Thyroid gland (tissue), 4 donors: ENCODE measurements at regions not wholly inside any gene's neighbourhood (a gene's known extent, or its start where the extent isn't known, plus 50 kb on each side); places are given as distances from the start of the nearest gene placed in this dataset.

ENCODE experiments used
- DNase-seq, 2 donors: peaks; one replicate each; pipeline ENCODE4 v3.0.0-alpha.2; 2019
- H3K27ac ChIP-seq, 3 donors: fragments of 200-600 bp; sonication (generic); 1 replicate in 2 of 3; 2 replicates in 1 of 3; pipeline ENCODE4 v1.5.1; 2016 to 2019; ENCODE audit warnings: mild to moderate bottlenecking in 1 of 3, moderate library complexity in 1 of 3
- H3K27me3 ChIP-seq: fragments of 200-600 bp; sonication (generic); one replicate; pipeline ENCODE4 v1.5.1; 2019
- H3K36me3 ChIP-seq, 2 donors: fragments of 200-600 bp; sonication (generic); one replicate each; pipeline ENCODE4 v1.5.1; 2016 to 2019
- H3K4me1 ChIP-seq, 2 donors: fragments of 200-600 bp; sonication (generic); one replicate each; pipeline ENCODE4 v1.5.1; 2017 to 2019
- H3K4me3 ChIP-seq, 3 donors: fragments of 200-600 bp; sonication (generic); replicated peaks in 1 of 3; 1 replicate in 2 of 3; 2 replicates in 1 of 3; pipeline ENCODE4 v1.5.1; 2016; ENCODE audit warnings: mild to moderate bottlenecking in 1 of 3
- H3K9me3 ChIP-seq: fragments of 200-600 bp; sonication (generic); one replicate; pipeline ENCODE4 v1.5.1; 2017
- CTCF ChIP-seq, 6 experiments: fragments of 200-600 bp in 3 of 6; fragments of 450-650 bp in 3 of 6; sonication (generic) in 3 of 6; IDR thresholded peaks; one replicate each; pipeline ENCODE4 v1.5.1; 2016 to 2019; ENCODE audit warnings: antibody characterized with exemption in 6 of 6, mild to moderate bottlenecking in 2 of 6, inconsistent platforms in 1 of 6, moderate library complexity in 1 of 6
- POLR2A ChIP-seq, 2 donors: fragments of 450-650 bp; IDR thresholded peaks; one replicate each; pipeline ENCODE4 v1.6.1; 2017; ENCODE audit warnings: antibody characterized with exemption in 2 of 2, mild to moderate bottlenecking in 2 of 2, moderate library complexity in 1 of 2
- WGBS, 2 donors: methylation state at CpG; one replicate each; pipeline ENCODE4 v1.1.5; 2017; 5-methylcytosine and 5-hydroxymethylcytosine counted together
- intact Hi-C: fragments of 100-400 bp; cut with DNase I; formaldehyde crosslinking; loops from one replicate; pipeline ENCODE4 v1.15.1; 2023

DNA sequence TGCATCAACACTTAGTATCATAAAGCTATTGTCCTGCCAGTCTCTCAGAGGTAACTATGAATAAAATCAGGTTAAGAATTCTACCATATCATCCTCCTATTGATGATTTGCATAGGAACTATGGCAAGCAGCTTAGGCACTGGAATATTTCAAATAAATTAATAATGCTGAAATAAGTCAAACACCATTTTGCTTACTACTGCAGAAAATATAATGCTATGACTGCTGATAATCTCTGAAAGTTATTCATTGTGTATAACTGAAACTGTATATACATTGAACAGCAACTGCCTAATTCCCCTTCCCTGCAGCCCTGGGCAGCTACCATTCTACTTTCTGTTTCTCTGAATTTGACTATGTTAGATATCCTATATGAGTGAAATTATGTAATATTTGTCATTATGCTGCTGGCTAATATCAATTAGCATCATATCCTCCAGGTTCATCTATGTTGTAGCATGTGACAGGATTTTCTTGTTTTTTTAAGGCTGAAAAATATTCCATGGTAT, 318.8 kb upstream of the SGCG start:
- Histone ChIP-seq H3K27ac (no peak overlapping the region), H3K36me3 (no peaks in the 10 kb centered on the region), H3K4me3 (no peak overlapping the region), H3K27me3 (no peaks in the 10 kb centered on the region), H3K9me3 (no peaks in the 10 kb centered on the region), H3K4me1 (no peaks in the 10 kb centered on the region)
- intact Hi-C loops = no loop called here
- no peak for TF ChIP-seq CTCF (IDR thresholded peaks at IDR 0.05)
- TF ChIP-seq POLR2A (IDR thresholded peaks at IDR 0.05) = no peak
- DNase-seq = no peak

- TF ChIP-seq CTCF (IDR thresholded peaks at IDR 0.05) (no peak), POLR2A (IDR thresholded peaks at IDR 0.05) (no peak)
- H3K4me1 ChIP-seq = no peaks in the 10 kb centered on the region
- no peaks in the 10 kb centered on the region for H3K9me3 ChIP-seq
- intact Hi-C loops = no loop called here
- H3K27ac ChIP-seq = no peak overlapping the region
- no peaks in the 10 kb centered on the region for H3K36me3 ChIP-seq
- no peak overlapping the region for H3K4me3 ChIP-seq
- no peaks in the 10 kb centered on the region for H3K27me3 ChIP-seq
- DNase-seq = no peak
These were observed 318.3 kb upstream of the SGCG start for GRCh38 chr13:22862478-22862877.

GRCh38 chr13:22866221-22866620, 314.6 kb upstream of the SGCG start:
- Histone ChIP-seq H3K27ac (no peak overlapping the region), H3K27me3 (no peaks in the 10 kb centered on the region), H3K4me1 (no peaks in the 10 kb centered on the region), H3K4me3 (no peak overlapping the region), H3K9me3 (no peaks in the 10 kb centered on the region), H3K36me3 (no peaks in the 10 kb centered on the region)
- no peak for DNase-seq
- intact Hi-C loops = no loop called here
- 93 to 97% methylated on average over 9 of the region's 9 CpGs for WGBS, 2 donors
- TF ChIP-seq CTCF (IDR thresholded peaks at IDR 0.05) (no peak), POLR2A (IDR thresholded peaks at IDR 0.05) (no peak)

DNA sequence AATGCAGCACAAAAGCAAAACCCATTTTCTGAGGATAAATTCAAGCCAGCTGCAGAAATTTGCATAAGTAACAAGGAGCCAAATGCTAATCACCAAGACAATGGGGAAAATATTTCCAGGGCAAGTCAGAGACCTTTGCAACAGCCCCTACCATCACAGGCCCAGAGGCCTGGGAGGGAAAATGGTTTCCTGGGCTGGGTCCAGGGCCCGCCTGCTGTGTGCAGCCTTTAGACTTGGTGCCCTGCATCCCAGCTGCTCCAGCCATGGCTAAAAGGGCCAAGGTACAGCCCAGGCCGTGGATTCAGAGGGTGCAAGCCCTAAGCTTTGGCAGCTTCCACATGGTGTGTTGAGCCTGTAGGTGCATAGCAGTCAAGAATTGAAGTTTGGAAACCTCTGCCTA, 309.5 kb upstream of the SGCG start:
- no peak for DNase-seq
- WGBS, 2 donors = 86 to 96% methylated on average over 1 to 2 of the region's 2 CpGs
- intact Hi-C loops = no loop called here
- TF ChIP-seq CTCF (IDR thresholded peaks at IDR 0.05) = no peak
- no peaks in the 10 kb centered on the region for H3K9me3 ChIP-seq
- H3K27me3 ChIP-seq = no peaks in the 10 kb centered on the region
- H3K4me3 ChIP-seq = no peak overlapping the region
- no peak overlapping the region for H3K27ac ChIP-seq
- no peaks in the 10 kb centered on the region for H3K4me1 ChIP-seq
- no peaks in the 10 kb centered on the region for H3K36me3 ChIP-seq

GRCh38 chr13:22874839-22875238, 305.9 kb upstream of the SGCG start:
- intact Hi-C loops = no loop called here
- 77 to 82% methylated on average over 1 of the region's 1 CpG for WGBS, 2 donors

More at GRCh38 chr13:22874839-22875238, 305.9 kb upstream of the SGCG start:
- no peak for DNase-seq
- Histone ChIP-seq H3K4me1 (no peaks in the 10 kb centered on the region), H3K4me3 (no peak overlapping the region), H3K36me3 (no peaks in the 10 kb centered on the region), H3K27ac (no peak overlapping the region), H3K27me3 (no peaks in the 10 kb centered on the region), H3K9me3 (no peaks in the 10 kb centered on the region)
- TF ChIP-seq POLR2A (IDR thresholded peaks at IDR 0.05) = no peak
- no peak for TF ChIP-seq CTCF (IDR thresholded peaks at IDR 0.05)
